Endothelial cell of umbilical vein (primary cell): ENCODE measurements at regions not wholly inside any gene's neighbourhood (a gene's known extent, or its start where the extent isn't known, plus 50 kb on each side); places are given as distances from the start of the nearest gene placed in this dataset.

ENCODE experiments used
- MYC ChIP-seq: IDR thresholded peaks from one replicate; pipeline ENCODE4 v1.6.1; 2011; ENCODE audit warnings: mild to moderate bottlenecking, low read depth, low read length
- TF ChIP-seq, protein P1 (sequence below), 2 donors: IDR thresholded peaks; 1 replicate in 1 of 2; 2 replicates in 1 of 2; pipeline ENCODE4 v1.5.1; 2011; ENCODE audit warnings: low read length in 2 of 2, mild to moderate bottlenecking in 2 of 2, moderate library complexity in 2 of 2, control low read depth in 1 of 2, inconsistent platforms in 1 of 2, low read depth in 1 of 2; ENCODE audit not compliant: insufficient read depth in 1 of 2; ENCODE audit errors: extremely low read depth in 1 of 2

DNA sequence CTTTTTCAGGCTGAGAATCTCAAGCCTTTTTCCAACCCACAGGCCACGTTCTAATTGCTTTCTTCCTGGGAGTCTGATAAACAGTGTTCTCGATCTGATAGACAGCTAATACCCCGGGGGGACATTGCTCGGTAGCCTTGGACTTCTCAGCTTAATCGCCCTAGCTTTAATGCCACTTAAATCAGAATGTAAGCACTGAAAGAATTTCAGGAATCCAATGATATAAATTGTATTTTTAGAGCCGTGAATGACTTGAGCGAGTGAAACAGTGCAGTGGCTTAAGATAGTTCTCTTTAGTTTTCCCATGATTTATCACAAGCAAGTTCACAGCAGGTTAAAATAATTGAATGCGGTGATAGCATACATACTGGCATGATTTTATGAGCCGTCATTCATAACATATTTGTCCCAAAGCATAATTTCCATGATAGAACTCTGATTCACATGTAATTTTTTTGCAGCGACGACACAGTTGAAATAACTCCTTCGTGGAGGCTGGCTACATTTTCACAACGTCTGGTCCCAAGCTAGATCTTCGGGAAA is 116.1 kb upstream of the MYOCD start:
- TF ChIP-seq, protein P1, sequence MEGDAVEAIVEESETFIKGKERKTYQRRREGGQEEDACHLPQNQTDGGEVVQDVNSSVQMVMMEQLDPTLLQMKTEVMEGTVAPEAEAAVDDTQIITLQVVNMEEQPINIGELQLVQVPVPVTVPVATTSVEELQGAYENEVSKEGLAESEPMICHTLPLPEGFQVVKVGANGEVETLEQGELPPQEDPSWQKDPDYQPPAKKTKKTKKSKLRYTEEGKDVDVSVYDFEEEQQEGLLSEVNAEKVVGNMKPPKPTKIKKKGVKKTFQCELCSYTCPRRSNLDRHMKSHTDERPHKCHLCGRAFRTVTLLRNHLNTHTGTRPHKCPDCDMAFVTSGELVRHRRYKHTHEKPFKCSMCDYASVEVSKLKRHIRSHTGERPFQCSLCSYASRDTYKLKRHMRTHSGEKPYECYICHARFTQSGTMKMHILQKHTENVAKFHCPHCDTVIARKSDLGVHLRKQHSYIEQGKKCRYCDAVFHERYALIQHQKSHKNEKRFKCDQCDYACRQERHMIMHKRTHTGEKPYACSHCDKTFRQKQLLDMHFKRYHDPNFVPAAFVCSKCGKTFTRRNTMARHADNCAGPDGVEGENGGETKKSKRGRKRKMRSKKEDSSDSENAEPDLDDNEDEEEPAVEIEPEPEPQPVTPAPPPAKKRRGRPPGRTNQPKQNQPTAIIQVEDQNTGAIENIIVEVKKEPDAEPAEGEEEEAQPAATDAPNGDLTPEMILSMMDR (IDR thresholded peaks at IDR 0.05; ENCODE audit: extremely low read depth in 1 of 2, insufficient read depth in 1 of 2, low read depth in 1 of 2, low read length in 2 of 2) = no peak
- TF ChIP-seq MYC = no peak
